GM13976 (cell line): ENCODE measurements at regions not wholly inside any gene's neighbourhood (a gene's known extent, or its start where the extent isn't known, plus 50 kb on each side); places are given as distances from the start of the nearest gene placed in this dataset.

Source experiments
- DNase-seq: peaks from one replicate; pipeline ENCODE4 v3.0.0; 2012; ENCODE audit warnings: low spot score
- in situ Hi-C: fragments of 300-500 bp; cut with MboI; formaldehyde crosslinking; loops from one replicate; pipeline ENCODE4 v1.12.0; 2022; ENCODE audit warnings: low sequenced_read_pairs, mixed read lengths, inconsistent platforms; ENCODE audit not compliant: unreplicated experiment
- TF ChIP-seq, protein P1 (sequence below): IDR thresholded peaks from 2 replicates; pipeline ENCODE4 v1.5.1; 2012; ENCODE audit warnings: borderline replicate concordance, mild to moderate bottlenecking; ENCODE audit not compliant: insufficient read depth; ENCODE audit errors: extremely low read depth, missing control alignments, control extremely low read depth

DNA sequence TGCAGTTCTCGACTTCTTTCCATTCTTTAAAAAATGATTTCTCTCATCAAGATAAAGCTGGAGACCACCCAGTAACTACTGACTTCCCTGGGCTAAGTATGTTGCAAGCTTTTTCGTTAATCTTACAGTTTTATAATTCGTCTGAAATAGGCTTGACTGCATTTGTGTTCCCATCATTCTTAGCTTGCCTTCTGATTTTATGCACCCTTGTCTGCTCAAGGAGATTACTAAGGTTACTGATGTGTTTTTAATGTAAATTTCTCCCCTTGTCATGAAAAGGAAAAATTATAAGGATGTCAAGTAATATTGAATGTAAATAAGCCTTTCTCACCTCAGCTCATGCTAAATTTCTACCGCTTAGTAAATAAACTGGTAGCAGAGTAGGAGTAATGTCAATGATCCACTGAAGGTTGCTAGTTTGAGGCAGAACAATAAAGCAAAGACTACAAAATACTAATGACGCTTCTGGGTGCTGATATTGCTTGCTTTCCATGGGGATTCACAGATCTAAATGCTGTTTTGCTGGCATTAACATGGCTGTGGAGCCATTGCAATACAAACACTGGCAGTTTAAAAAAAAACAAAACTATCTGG, 91.9 kb upstream of the CDH20 start:
- TF ChIP-seq, protein P1, sequence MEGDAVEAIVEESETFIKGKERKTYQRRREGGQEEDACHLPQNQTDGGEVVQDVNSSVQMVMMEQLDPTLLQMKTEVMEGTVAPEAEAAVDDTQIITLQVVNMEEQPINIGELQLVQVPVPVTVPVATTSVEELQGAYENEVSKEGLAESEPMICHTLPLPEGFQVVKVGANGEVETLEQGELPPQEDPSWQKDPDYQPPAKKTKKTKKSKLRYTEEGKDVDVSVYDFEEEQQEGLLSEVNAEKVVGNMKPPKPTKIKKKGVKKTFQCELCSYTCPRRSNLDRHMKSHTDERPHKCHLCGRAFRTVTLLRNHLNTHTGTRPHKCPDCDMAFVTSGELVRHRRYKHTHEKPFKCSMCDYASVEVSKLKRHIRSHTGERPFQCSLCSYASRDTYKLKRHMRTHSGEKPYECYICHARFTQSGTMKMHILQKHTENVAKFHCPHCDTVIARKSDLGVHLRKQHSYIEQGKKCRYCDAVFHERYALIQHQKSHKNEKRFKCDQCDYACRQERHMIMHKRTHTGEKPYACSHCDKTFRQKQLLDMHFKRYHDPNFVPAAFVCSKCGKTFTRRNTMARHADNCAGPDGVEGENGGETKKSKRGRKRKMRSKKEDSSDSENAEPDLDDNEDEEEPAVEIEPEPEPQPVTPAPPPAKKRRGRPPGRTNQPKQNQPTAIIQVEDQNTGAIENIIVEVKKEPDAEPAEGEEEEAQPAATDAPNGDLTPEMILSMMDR = no peak
- in situ Hi-C loops = no loop called here
- DNase-seq = no peak

DNA sequence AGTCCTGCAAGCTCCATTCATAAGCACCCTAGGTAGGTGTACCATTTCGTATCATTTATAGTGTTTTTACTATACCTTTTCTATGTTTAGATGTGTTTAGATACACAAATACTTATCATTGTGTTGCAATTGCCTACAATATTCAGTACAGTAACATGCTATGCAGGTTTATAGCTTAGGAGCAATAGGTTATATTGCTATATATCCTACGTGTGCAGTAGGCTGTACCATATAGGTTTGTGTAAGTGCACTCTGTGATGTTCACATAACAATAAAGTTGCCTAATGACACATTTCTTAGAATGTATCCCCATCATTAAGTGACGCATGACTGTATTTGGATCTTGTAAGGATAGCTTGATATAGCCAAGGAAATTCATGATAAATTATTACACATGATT, 88.6 kb upstream of the CDH20 start:
- in situ Hi-C loops = no loop called here
- DNase-seq = no peak
- TF ChIP-seq, protein P1 = no peak

DNA sequence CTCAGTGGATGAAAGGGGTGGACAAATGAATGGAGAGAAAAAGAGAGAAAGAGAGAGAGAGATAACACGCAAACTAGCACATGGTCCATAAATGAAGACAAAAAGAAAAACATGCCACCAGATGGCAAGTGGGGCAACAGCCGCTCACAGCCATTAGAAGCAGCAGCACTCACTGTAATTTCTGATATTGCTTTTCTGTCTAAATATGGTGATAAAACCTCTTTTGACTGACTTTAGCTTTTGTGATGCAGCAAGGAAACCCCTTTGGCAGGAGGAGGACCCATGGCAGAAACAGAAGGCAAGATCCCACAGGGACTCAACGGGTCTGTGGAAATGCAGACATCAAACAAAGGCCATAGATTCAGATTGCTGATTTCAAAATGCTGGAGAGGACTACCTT, 88.0 kb upstream of the CDH20 start:
- TF ChIP-seq, protein P1 = no peak
- in situ Hi-C loops = no loop called here
- no peak for DNase-seq

DNA sequence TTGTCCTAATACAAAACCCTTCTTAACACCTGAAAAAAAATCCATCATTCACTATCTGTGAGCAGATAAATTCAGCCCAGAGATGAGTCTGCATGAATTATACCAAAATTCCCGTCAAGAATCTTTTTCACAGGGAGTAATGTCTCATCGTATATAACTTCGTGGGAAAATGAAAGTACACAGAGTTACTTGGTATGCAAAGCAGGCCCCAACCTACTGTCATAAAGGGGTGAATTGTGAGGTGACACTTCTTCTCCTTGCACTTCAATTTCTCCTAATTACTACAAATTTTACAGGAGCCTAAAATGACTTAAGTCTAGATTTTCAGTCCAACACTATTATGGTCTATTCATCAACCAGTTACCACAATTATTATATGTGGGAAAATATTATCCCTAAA, 84.6 kb upstream of the CDH20 start:
- TF ChIP-seq, protein P1 = no peak
- no peak for DNase-seq
- in situ Hi-C loops = no loop called here

DNA sequence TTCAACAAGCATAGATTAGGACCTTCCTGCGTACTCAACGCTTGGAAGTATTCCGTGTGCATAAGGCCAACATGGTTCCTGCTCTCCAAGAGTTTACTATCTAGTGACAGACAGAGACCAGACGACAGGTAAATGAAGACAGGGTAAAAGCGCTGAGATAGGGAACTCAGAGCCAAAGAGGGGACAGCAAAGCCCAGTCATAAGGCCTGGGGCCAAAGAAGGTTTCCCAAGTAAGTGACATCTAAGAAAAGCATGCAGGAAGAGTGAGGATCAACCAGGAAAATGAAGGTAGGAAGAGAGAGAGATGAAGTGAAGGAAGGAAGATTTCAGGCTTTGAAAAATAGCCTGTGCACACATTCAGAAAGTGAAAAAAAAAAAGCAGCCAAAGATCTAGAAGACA, 76.9 kb upstream of the CDH20 start:
- in situ Hi-C loops = no loop called here
- no peak for DNase-seq
- TF ChIP-seq, protein P1 = no peak

DNA sequence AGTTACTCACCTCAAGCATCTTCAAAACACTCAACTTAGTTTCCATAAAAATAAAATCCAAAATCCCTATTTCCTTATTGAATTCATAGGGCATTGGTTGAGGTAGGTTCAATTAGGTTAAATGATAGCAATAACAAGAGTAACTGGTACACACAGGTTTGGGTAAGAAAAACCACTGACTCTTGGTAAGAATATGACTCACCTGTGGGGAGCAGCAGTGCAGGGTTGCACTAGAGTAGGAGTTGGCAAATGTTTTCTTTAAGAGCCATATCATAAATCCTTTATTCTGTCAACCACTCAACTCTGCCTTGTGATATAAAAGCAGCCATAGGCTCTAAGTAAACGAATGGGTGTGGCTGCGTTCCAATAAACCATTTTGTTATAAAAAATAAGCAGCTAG, 71.4 kb upstream of the CDH20 start:
- DNase-seq = no peak
- in situ Hi-C loops = no loop called here
- TF ChIP-seq, protein P1 = no peak
